GM23338 (cell line): ENCODE measurements at regions not wholly inside any gene's neighbourhood (a gene's known extent, or its start where the extent isn't known, plus 50 kb on each side); places are given as distances from the start of the nearest gene placed in this dataset.

ENCODE experiments used
- ATAC-seq: fragments of 200-7000 bp; cut with Tn5 transposase; 3 replicates; pipeline ENCODE4 v1.9.1; 2020
- DNase-seq: peaks from one replicate; pipeline ENCODE4 v3.0.0-alpha.2; 2015; ENCODE audit warnings: low spot score
- H2AFZ ChIP-seq: fragments of 200-600 bp; sonication (generic); 2 replicates; pipeline ENCODE4 v1.8.0; 2016; ENCODE audit warnings: antibody characterized with exemption, mild to moderate bottlenecking, moderate library complexity
- H3F3A ChIP-seq: fragments of 200-600 bp; sonication (generic); replicated peaks from 2 replicates; pipeline ENCODE4 v1.8.0; 2017; ENCODE audit warnings: antibody characterized with exemption, mixed run types, low read depth
- H3K27ac ChIP-seq: fragments of 200-600 bp; sonication (generic); 2 replicates; pipeline ENCODE4 v1.6.1; 2016; ENCODE audit warnings: low read depth
- H3K27me3 ChIP-seq: fragments of 200-600 bp; sonication (generic); 2 replicates; pipeline ENCODE4 v1.8.0; 2016; ENCODE audit warnings: mild to moderate bottlenecking, mixed run types, moderate library complexity; ENCODE audit not compliant: insufficient read depth
- H3K36me3 ChIP-seq: fragments of 200-600 bp; sonication (generic); 2 replicates; pipeline ENCODE4 v1.8.0; 2016; ENCODE audit warnings: mild to moderate bottlenecking; ENCODE audit not compliant: insufficient read depth
- H3K4me1 ChIP-seq: fragments of 200-600 bp; sonication (generic); 2 replicates; pipeline ENCODE4 v1.8.0; 2016; ENCODE audit warnings: mild to moderate bottlenecking, moderate library complexity; ENCODE audit not compliant: insufficient read depth
- H3K4me2 ChIP-seq: fragments of 200-600 bp; sonication (generic); 2 replicates; pipeline ENCODE4 v1.7.1; 2017; ENCODE audit warnings: mixed run types
- H3K4me3 ChIP-seq: fragments of 200-600 bp; sonication (generic); 2 replicates; pipeline ENCODE4 v1.6.1; 2016; ENCODE audit warnings: mixed run types
- H3K79me2 ChIP-seq: fragments of 200-600 bp; sonication (generic); replicated peaks from 2 replicates; pipeline ENCODE4 v1.8.0; 2017; ENCODE audit warnings: mild to moderate bottlenecking; ENCODE audit not compliant: insufficient read depth
- H3K9me2 ChIP-seq: fragments of 200-600 bp; sonication (generic); 2 replicates; pipeline ENCODE4 v1.8.0; 2017; ENCODE audit not compliant: insufficient read depth
- H4K20me1 ChIP-seq: fragments of 200-600 bp; sonication (generic); replicated peaks from 2 replicates; pipeline ENCODE4 v1.8.0; 2017; ENCODE audit warnings: mild to moderate bottlenecking; ENCODE audit not compliant: insufficient read depth
- H3K27ac Mint-ChIP-seq: 2 replicates; pipeline ENCODE4 v1.8.0; 2020; ENCODE audit warnings: inconsistent platforms, mild to moderate bottlenecking, moderate library complexity, mixed read lengths
- H3K27me3 Mint-ChIP-seq: 3 replicates; pipeline ENCODE4 v1.8.0; 2022; ENCODE audit warnings: low read depth, mild to moderate bottlenecking, moderate library complexity, mixed read lengths, inconsistent platforms; ENCODE audit not compliant: insufficient read depth, poor library complexity
- H3K36me3 Mint-ChIP-seq: 3 replicates; pipeline ENCODE4 v1.8.0; 2021; ENCODE audit warnings: low read depth, mild to moderate bottlenecking, inconsistent platforms, moderate library complexity, mixed read lengths
- H3K4me1 Mint-ChIP-seq: 3 replicates; pipeline ENCODE4 v1.8.0; 2020; ENCODE audit warnings: mild to moderate bottlenecking, inconsistent platforms, mixed read lengths
- H3K4me3 Mint-ChIP-seq: 3 replicates; pipeline ENCODE4 v1.8.0; 2021; ENCODE audit warnings: moderate library complexity, mild to moderate bottlenecking, inconsistent platforms, mixed read lengths
- H3K9me3 Mint-ChIP-seq: 3 replicates; pipeline ENCODE4 v1.8.0; 2020; ENCODE audit warnings: moderate library complexity, mild to moderate bottlenecking, inconsistent platforms, mixed read lengths
- CREB1 ChIP-seq: fragments of 250-450 bp; sonication (Bioruptor Pico); IDR thresholded peaks from 2 replicates; pipeline ENCODE4 v1.5.0; 2020; ENCODE audit warnings: low read depth, mild to moderate bottlenecking, moderate library complexity
- ETS1 ChIP-seq: IDR thresholded peaks from 2 replicates; pipeline ENCODE4 v1.6.1; 2016; ENCODE audit warnings: antibody characterized with exemption
- JUNB ChIP-seq: IDR thresholded peaks from one replicate; pipeline ENCODE4 v1.6.1; 2016; ENCODE audit warnings: antibody characterized with exemption; ENCODE audit not compliant: unreplicated experiment
- POLR2AphosphoS5 ChIP-seq: IDR thresholded peaks from 2 replicates; pipeline ENCODE4 v1.6.1; 2016; ENCODE audit warnings: antibody characterized with exemption, low read depth
- REST ChIP-seq: IDR thresholded peaks from one replicate; pipeline ENCODE4 v1.6.1; 2018; ENCODE audit warnings: antibody characterized with exemption; ENCODE audit not compliant: unreplicated experiment
- ZNF331 ChIP-seq: fragments of 250-450 bp; sonication (Bioruptor Pico); IDR thresholded peaks from 2 replicates; pipeline ENCODE4 v1.5.0; 2020; ENCODE audit warnings: low read depth, mild to moderate bottlenecking, moderate library complexity

GRCh38 chr20:60086821-60087562 lies 128.8 kb downstream of the CDH26 start:
- H3K27ac Mint-ChIP-seq: no peak overlapping the region
- no peaks in the 10 kb centered on the region; the same call in 2 of the 3 replicates for H3K36me3 Mint-ChIP-seq
- no peak overlapping the region for H3K4me3 ChIP-seq
- H3K9me3 Mint-ChIP-seq: peaks cover 8% of the 10 kb centered on the region
- no peaks in the 10 kb centered on the region for H3K9me2 ChIP-seq
- H3K79me2 ChIP-seq: no peaks in the 10 kb centered on the region
- ATAC-seq: no peak
- H4K20me1 ChIP-seq: no peaks in the 10 kb centered on the region
- no peaks in the 10 kb centered on the region for H3K27me3 ChIP-seq
- no peak overlapping the region for H2AFZ ChIP-seq
- DNase-seq: no peak
- no peaks in the 10 kb centered on the region for H3K4me1 Mint-ChIP-seq
- no peaks in the 10 kb centered on the region for H3K4me1 ChIP-seq
- H3K27ac ChIP-seq: no peak overlapping the region
- no peak overlapping the region for H3K4me2 ChIP-seq
- TF ChIP-seq ZNF331 (CRISPR knock-in tag): no peak
- TF ChIP-seq REST: no peak
- TF ChIP-seq JUNB: no peak
- TF ChIP-seq ETS1: no peak
- TF ChIP-seq POLR2AphosphoS5: no peak
- TF ChIP-seq CREB1: no peak
- H3K36me3 ChIP-seq: no peaks in the 10 kb centered on the region; the same call in 1 of the 2 replicates
- H3K27me3 Mint-ChIP-seq: peaks cover 15% of the 10 kb centered on the region
- no peaks in the 10 kb centered on the region for H3F3A ChIP-seq
- no peak overlapping the region for H3K4me3 Mint-ChIP-seq

- Histone ChIP-seq H3K9me2 (no peaks in the 10 kb centered on the region), H3F3A (no peaks in the 10 kb centered on the region), H3K4me3 (no peak overlapping the region), H3K27me3 (no peaks in the 10 kb centered on the region), H4K20me1 (no peaks in the 10 kb centered on the region), H3K79me2 (no peaks in the 10 kb centered on the region), H3K4me1 (no peaks in the 10 kb centered on the region), H3K4me2 (no peak overlapping the region), H2AFZ (no peak overlapping the region), H3K36me3 (no peaks in the 10 kb centered on the region; the same call in 1 of the 2 replicates), H3K27ac (no peak overlapping the region)
- ATAC-seq (no peak), DNase-seq (no peak)
- Mint-ChIP-seq H3K4me3 (no peak overlapping the region), H3K36me3 (peaks cover 4% of the 10 kb centered on the region; the same call in 1 of the 3 replicates), H3K4me1 (no peaks in the 10 kb centered on the region), H3K27me3 (peaks cover 15% of the 10 kb centered on the region), H3K27ac (no peak overlapping the region), H3K9me3 (peaks cover 15% of the 10 kb centered on the region)
- TF ChIP-seq ZNF331 (CRISPR knock-in tag): no peak
- TF ChIP-seq REST: no peak
These were observed 129.4 kb downstream of the CDH26 start for GRCh38 chr20:60087563-60088105.
